ENCODE measurements at regions not wholly inside any gene's neighbourhood (a gene's known extent, or its start where the extent isn't known, plus 50 kb on each side); places are given as distances from the start of the nearest gene placed in this dataset.

GRCh38 chr18:38496222-38496793 lies 930.7 kb upstream of the CELF4 start:
- no peaks in the 10 kb centered on the region for H3K27me3 ChIP-seq (ENCODE audit: control insufficient read depth in 2 of 2, insufficient read depth in 2 of 2, low read length in 2 of 2)
- no peaks in the 10 kb centered on the region for H4K20me1 ChIP-seq (replicated peaks; ENCODE audit: control insufficient read depth, extremely low read depth, insufficient read depth, low read length)
- H3K79me2 ChIP-seq (ENCODE audit: control insufficient read depth, insufficient read depth, low read length), result no peaks in the 10 kb centered on the region
- no peaks in the 10 kb centered on the region for H3K36me3 ChIP-seq (ENCODE audit: control insufficient read depth in 2 of 2, extremely low read depth in 1 of 2, insufficient read depth in 2 of 2, low read length in 2 of 2)
- POLR2A ChIA-PET, result no interaction called here
- H3K9ac ChIP-seq (replicated peaks; ENCODE audit: extremely low read depth, insufficient read depth, low read length), result no peak overlapping the region
- no peak overlapping the region for H3K4me3 ChIP-seq (replicated peaks in 1 of 3; ENCODE audit: insufficient read depth in 1 of 3, low read depth in 1 of 3, low read length in 3 of 3)
- CTCF ChIA-PET, result no interaction called here
- intact Hi-C loops (cut with micrococcal nuclease), result no loop called here
- H3K9me1 ChIP-seq (replicated peaks; ENCODE audit: control insufficient read depth, extremely low read depth, insufficient read depth, low read length), result no peaks in the 10 kb centered on the region
- FAIRE-seq (no peak), DNase-seq (ENCODE audit: low read depth, low spot score) (no peak)
- H3K27ac ChIP-seq (ENCODE audit: insufficient read depth, low read depth, low read length), result no peak overlapping the region
- no peak overlapping the region for H2AFZ ChIP-seq (ENCODE audit: low read depth, low read length)
- no peaks in the 10 kb centered on the region for H3K4me1 ChIP-seq (ENCODE audit: control insufficient read depth, extremely low read depth, insufficient read depth, low read length)
- dilution Hi-C loops (cut with MboI; ENCODE audit: extremely low pct_ligation_motif_present, low sequenced_read_pairs), result no loop called here
- TF ChIP-seq, protein P1, sequence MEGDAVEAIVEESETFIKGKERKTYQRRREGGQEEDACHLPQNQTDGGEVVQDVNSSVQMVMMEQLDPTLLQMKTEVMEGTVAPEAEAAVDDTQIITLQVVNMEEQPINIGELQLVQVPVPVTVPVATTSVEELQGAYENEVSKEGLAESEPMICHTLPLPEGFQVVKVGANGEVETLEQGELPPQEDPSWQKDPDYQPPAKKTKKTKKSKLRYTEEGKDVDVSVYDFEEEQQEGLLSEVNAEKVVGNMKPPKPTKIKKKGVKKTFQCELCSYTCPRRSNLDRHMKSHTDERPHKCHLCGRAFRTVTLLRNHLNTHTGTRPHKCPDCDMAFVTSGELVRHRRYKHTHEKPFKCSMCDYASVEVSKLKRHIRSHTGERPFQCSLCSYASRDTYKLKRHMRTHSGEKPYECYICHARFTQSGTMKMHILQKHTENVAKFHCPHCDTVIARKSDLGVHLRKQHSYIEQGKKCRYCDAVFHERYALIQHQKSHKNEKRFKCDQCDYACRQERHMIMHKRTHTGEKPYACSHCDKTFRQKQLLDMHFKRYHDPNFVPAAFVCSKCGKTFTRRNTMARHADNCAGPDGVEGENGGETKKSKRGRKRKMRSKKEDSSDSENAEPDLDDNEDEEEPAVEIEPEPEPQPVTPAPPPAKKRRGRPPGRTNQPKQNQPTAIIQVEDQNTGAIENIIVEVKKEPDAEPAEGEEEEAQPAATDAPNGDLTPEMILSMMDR (IDR thresholded peaks at IDR 0.05; ENCODE audit: extremely low read depth in 1 of 2, insufficient read depth in 1 of 2, low read depth in 1 of 2, low read length in 2 of 2), result no peak
- no peak for TF ChIP-seq JUN (IDR thresholded peaks at IDR 0.05; ENCODE audit: borderline replicate concordance, insufficient read depth, insufficient read length, low read depth)
- TF ChIP-seq, protein P2, sequence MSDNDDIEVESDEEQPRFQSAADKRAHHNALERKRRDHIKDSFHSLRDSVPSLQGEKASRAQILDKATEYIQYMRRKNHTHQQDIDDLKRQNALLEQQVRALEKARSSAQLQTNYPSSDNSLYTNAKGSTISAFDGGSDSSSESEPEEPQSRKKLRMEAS (IDR thresholded peaks at IDR 0.05; ENCODE audit: insufficient read depth, insufficient read length), result no peak
- TF ChIP-seq FOS (IDR thresholded peaks at IDR 0.05; ENCODE audit: borderline replicate concordance, insufficient read depth, low read length), result no peak
- TF ChIP-seq GATA2 (IDR thresholded peaks at IDR 0.05; ENCODE audit: insufficient read depth, insufficient read length, low read depth, low read length), result no peak
- TF ChIP-seq EZH2 (IDR thresholded peaks at IDR 0.05; ENCODE audit: borderline replicate concordance, low read depth, low read length, severe bottlenecking), result no peak
- no peak for TF ChIP-seq POLR2AphosphoS5 (IDR thresholded peaks at IDR 0.05; ENCODE audit: insufficient read depth, low read depth, low read length)
- no peak for TF ChIP-seq MYC (IDR thresholded peaks at IDR 0.05; ENCODE audit: low read depth, low read length)
- no peak for TF ChIP-seq POLR2A (IDR thresholded peaks at IDR 0.05; ENCODE audit: low read depth, low read length)
- peaks cover 4% of the 10 kb centered on the region for H3K9me3 ChIP-seq (replicated peaks; ENCODE audit: control insufficient read depth, insufficient read depth, low read length)
- no peak overlapping the region for H3K4me2 ChIP-seq (ENCODE audit: insufficient read depth, low read length)
- no TSS peak for BruUV-seq (replicated peaks)

Measured in endothelial cell of umbilical vein (primary cell).